Natural killer cell (primary cell): ENCODE measurements at regions not wholly inside any gene's neighbourhood (a gene's known extent, or its start where the extent isn't known, plus 50 kb on each side); places are given as distances from the start of the nearest gene placed in this dataset.

ENCODE experiments used
- ATAC-seq, 3 donors: fragments of 150-1000 bp in 2 of 3; fragments of 200-7000 bp in 1 of 3; cut with Tn5 transposase; 1 replicate in 1 of 3; 2 replicates in 2 of 3; pipeline ENCODE4 v1.10.0; 2021; ENCODE audit warnings: mild to moderate bottlenecking in 2 of 3, moderate library complexity in 2 of 3
- DNase-seq, 2 donors: peaks; one replicate each; pipeline versions ENCODE4 v3.0.0 to v3.0.0-alpha.2; 2013 to 2021; ENCODE audit warnings: mixed read lengths in 1 of 2
- H3K27ac ChIP-seq: one replicate; pipeline ENCODE4 v1.5.1; 2013; ENCODE audit warnings: mild to moderate bottlenecking, low read length
- H3K27me3 ChIP-seq: one replicate; pipeline ENCODE4 v1.6.1; 2013; ENCODE audit warnings: low read length; ENCODE audit not compliant: control insufficient read depth, insufficient read depth
- H3K36me3 ChIP-seq: one replicate; pipeline ENCODE4 v1.6.1; 2013; ENCODE audit warnings: low read length; ENCODE audit not compliant: control insufficient read depth, insufficient read depth
- H3K4me1 ChIP-seq: one replicate; pipeline ENCODE4 v1.6.1; 2013; ENCODE audit warnings: low read length; ENCODE audit not compliant: control insufficient read depth, insufficient read depth
- H3K4me3 ChIP-seq: one replicate; pipeline ENCODE4 v1.5.1; 2013; ENCODE audit warnings: low read length
- H3K9me3 ChIP-seq: one replicate; pipeline ENCODE4 v1.6.1; 2013; ENCODE audit warnings: low read length; ENCODE audit not compliant: control insufficient read depth, insufficient read depth
- H3K27ac Mint-ChIP-seq, 2 donors: one replicate each; pipeline ENCODE4 v1.8.0; 2022; ENCODE audit warnings: mild to moderate bottlenecking in 2 of 2, mixed read lengths in 2 of 2, moderate library complexity in 1 of 2
- H3K27me3 Mint-ChIP-seq, 2 donors: one replicate each; pipeline ENCODE4 v1.8.0; 2022; ENCODE audit warnings: low read depth in 2 of 2, mixed read lengths in 2 of 2
- H3K36me3 Mint-ChIP-seq: one replicate; pipeline ENCODE4 v1.8.0; 2022; ENCODE audit warnings: mixed read lengths
- H3K4me1 Mint-ChIP-seq, 2 donors: one replicate each; pipeline ENCODE4 v1.8.0; 2022; ENCODE audit warnings: mixed read lengths in 2 of 2
- H3K4me3 Mint-ChIP-seq: one replicate; pipeline ENCODE4 v1.8.0; 2022; ENCODE audit warnings: mild to moderate bottlenecking, moderate library complexity, mixed read lengths
- H3K9me3 Mint-ChIP-seq, 2 donors: one replicate each; pipeline ENCODE4 v1.8.0; 2022; ENCODE audit warnings: mixed read lengths in 2 of 2
- WGBS: methylation state at CpG from one replicate; pipeline ENCODE4 v1.1.7; 2013; ENCODE audit warnings: missing lambda C conversion rate; ENCODE audit not compliant: insufficient coverage; 5-methylcytosine and 5-hydroxymethylcytosine counted together
- intact Hi-C: fragments of 100-400 bp; cut with micrococcal nuclease; formaldehyde crosslinking; loops from one replicate; pipeline ENCODE4 v1.14.2; 2022
- TF ChIP-seq, protein P1 (sequence below): fragments of 200-600 bp; IDR thresholded peaks from one replicate; pipeline ENCODE4 v1.8.0; 2022; ENCODE audit warnings: antibody characterized with exemption

GRCh38 chr10:130246113-130246512, 109.9 kb downstream of the GLRX3 start:
- no peak for DNase-seq
- Mint-ChIP-seq H3K4me3 (no peak overlapping the region), H3K27ac (no peak overlapping the region), H3K27me3 (peaks cover 17 to 34% of the 10 kb centered on the region in 2 donors), H3K36me3 (peaks cover 9% of the 10 kb centered on the region), H3K9me3 (peaks cover 0 to 3% of the 10 kb centered on the region in 2 donors), H3K4me1 (peaks cover 12 to 13% of the 10 kb centered on the region in 2 donors)
- WGBS = 92% methylated on average over 4 of the region's 4 CpGs
- Histone ChIP-seq H3K4me1 (peaks cover 9% of the 10 kb centered on the region), H3K9me3 (no peaks in the 10 kb centered on the region), H3K27me3 (peaks cover 5% of the 10 kb centered on the region), H3K4me3 (no peak overlapping the region), H3K36me3 (no peaks in the 10 kb centered on the region), H3K27ac (no peak overlapping the region)
- ATAC-seq = no peak
- intact Hi-C loops = no loop called here
- TF ChIP-seq, protein P1, sequence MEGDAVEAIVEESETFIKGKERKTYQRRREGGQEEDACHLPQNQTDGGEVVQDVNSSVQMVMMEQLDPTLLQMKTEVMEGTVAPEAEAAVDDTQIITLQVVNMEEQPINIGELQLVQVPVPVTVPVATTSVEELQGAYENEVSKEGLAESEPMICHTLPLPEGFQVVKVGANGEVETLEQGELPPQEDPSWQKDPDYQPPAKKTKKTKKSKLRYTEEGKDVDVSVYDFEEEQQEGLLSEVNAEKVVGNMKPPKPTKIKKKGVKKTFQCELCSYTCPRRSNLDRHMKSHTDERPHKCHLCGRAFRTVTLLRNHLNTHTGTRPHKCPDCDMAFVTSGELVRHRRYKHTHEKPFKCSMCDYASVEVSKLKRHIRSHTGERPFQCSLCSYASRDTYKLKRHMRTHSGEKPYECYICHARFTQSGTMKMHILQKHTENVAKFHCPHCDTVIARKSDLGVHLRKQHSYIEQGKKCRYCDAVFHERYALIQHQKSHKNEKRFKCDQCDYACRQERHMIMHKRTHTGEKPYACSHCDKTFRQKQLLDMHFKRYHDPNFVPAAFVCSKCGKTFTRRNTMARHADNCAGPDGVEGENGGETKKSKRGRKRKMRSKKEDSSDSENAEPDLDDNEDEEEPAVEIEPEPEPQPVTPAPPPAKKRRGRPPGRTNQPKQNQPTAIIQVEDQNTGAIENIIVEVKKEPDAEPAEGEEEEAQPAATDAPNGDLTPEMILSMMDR = no peak

DNA sequence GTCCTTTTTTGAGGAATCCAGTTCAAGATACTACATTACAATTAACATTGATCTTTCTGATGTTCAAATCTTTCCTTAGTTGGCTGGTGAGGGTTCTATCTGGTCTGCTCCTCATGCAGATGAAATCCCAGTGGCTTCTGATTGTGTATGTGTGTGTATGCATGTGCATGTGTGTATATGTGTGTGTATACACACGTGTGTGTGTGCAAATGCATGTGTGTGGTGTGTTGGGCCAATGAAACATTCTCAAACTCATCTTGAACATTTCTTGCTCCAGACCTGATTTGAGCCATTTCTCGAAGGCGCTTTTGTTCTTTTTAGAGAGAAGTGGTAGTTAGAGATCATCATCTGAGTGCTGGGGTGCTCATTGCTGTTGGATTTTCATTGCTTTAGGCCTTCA, 113.9 kb downstream of the GLRX3 start:
- Histone ChIP-seq H3K27me3 (no peaks in the 10 kb centered on the region), H3K27ac (no peak overlapping the region), H3K4me1 (no peaks in the 10 kb centered on the region), H3K4me3 (no peak overlapping the region), H3K9me3 (no peaks in the 10 kb centered on the region), H3K36me3 (no peaks in the 10 kb centered on the region)
- TF ChIP-seq, protein P1 = no peak
- 94% methylated on average over 2 of the region's 3 CpGs for whole genome bisulfite sequencing
- H3K27me3 Mint-ChIP-seq = peaks cover 7 to 10% of the 10 kb centered on the region in 2 donors
- no peak overlapping the region for H3K4me3 Mint-ChIP-seq
- no peaks in the 10 kb centered on the region for H3K9me3 Mint-ChIP-seq
- ATAC-seq = no peak
- H3K4me1 Mint-ChIP-seq = no peaks in the 10 kb centered on the region
- DNase-seq = no peak
- H3K27ac Mint-ChIP-seq = no peak overlapping the region
- no peaks in the 10 kb centered on the region for H3K36me3 Mint-ChIP-seq
- intact Hi-C loops = no loop called here

DNA sequence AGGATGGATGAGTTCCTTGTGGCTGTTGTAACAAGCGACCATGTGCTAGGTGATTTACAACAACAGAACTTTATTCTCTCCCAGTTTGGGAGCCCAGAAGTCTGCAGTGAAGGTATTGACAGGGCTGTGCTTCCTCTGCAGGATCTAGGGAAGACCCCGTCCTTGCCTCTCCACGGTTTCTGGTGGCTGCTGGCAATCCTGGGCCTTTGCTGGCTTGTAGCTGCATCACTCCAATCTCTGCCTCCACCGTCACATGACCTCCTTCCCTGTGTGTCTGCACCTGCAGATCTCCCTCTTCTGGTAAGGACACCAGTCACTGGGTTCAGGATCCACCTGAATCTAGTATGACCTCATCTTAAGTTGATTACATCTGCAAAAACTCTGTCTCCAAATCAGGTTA, 115.6 kb downstream of the GLRX3 start:
- 78% methylated on average over 4 of the region's 4 CpGs for WGBS
- no peaks in the 10 kb centered on the region for H3K9me3 Mint-ChIP-seq
- intact Hi-C loops = no loop called here
- Histone ChIP-seq H3K27me3 (no peaks in the 10 kb centered on the region), H3K36me3 (no peaks in the 10 kb centered on the region), H3K27ac (no peak overlapping the region), H3K4me3 (no peak overlapping the region), H3K4me1 (no peaks in the 10 kb centered on the region), H3K9me3 (no peaks in the 10 kb centered on the region)
- DNase-seq = no peak
- H3K4me3 Mint-ChIP-seq = no peak overlapping the region
- H3K27me3 Mint-ChIP-seq = peaks cover 4 to 6% of the 10 kb centered on the region in 2 donors
- TF ChIP-seq, protein P1 = no peak
- no peaks in the 10 kb centered on the region for H3K36me3 Mint-ChIP-seq
- H3K4me1 Mint-ChIP-seq = no peaks in the 10 kb centered on the region
- no peak for ATAC-seq
- H3K27ac Mint-ChIP-seq = no peak overlapping the region

DNA sequence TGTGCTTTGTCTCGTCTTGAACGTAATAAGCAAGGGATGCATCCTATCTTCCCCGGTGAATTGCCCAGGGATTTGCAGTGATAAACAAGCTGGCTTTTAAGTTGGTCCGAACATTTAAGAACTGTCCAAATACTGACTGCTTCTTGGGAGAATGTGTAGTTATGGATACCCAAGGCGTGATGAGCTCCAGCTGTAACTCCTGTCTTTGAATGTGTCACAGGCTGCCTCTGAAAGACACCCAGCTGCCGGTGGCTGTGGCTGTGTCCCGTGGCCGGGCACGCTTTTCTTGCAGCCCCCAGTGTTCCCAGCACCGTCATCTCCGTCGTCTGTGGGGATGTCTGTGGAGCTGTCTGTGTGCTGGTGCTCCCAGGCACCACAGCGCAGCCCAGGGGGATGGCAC, 118.1 kb downstream of the GLRX3 start:
- no peak overlapping the region for H3K27ac ChIP-seq
- no peaks in the 10 kb centered on the region for H3K9me3 ChIP-seq
- H3K4me1 ChIP-seq = no peaks in the 10 kb centered on the region
- H3K4me3 ChIP-seq = no peak overlapping the region
- TF ChIP-seq, protein P1 = no peak
- no peak overlapping the region for H3K4me3 Mint-ChIP-seq
- intact Hi-C loops = no loop called here
- no peaks in the 10 kb centered on the region for H3K9me3 Mint-ChIP-seq
- ATAC-seq (no peak), DNase-seq (no peak)
- H3K36me3 ChIP-seq = no peaks in the 10 kb centered on the region
- 85% methylated on average over 13 of the region's 13 CpGs for WGBS
- H3K27me3 ChIP-seq = no peaks in the 10 kb centered on the region
- no peaks in the 10 kb centered on the region for H3K27me3 Mint-ChIP-seq
- H3K27ac Mint-ChIP-seq = no peak overlapping the region
- no peaks in the 10 kb centered on the region for H3K36me3 Mint-ChIP-seq
- no peaks in the 10 kb centered on the region for H3K4me1 Mint-ChIP-seq
